ENCODE measurements at regions not wholly inside any gene's neighbourhood (a gene's known extent, or its start where the extent isn't known, plus 50 kb on each side); places are given as distances from the start of the nearest gene placed in this dataset.

DNA sequence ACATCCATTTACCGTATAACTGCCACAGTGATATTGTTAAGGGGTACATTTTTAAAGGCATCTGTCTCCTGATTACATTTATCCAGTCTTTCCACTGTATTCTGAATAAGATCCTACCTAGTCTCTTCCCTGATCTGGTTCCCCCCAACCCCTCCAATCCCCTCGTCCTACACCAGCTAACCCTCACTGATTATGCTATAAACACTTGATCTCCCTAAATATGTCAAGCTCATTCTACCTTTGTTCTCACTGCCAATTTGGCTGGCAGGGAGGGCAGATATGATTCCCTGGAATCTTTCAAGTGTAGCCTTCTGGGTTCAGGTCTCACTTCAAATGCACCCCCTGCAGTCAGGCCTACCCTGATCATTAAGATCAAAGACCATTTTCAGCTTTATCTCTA is 1379.8 kb upstream of the MIR17HG start:
- no peak overlapping the region for H3K4me3 Mint-ChIP-seq
- DNase-seq: no peak
- peaks cover 0 to 3% (median 0%) of the 10 kb centered on the region in 3 donors for H3K36me3 Mint-ChIP-seq
- peaks cover 5 to 63% (median 38%) of the 10 kb centered on the region in 6 donors for H3K9me3 Mint-ChIP-seq
- no peaks in the 10 kb centered on the region for H3K4me1 Mint-ChIP-seq
- peaks cover 0 to 1% (median 0%) of the 10 kb centered on the region in 3 donors for H3K27me3 Mint-ChIP-seq (ENCODE audit: low read depth in 3 of 3)
- H3K27ac Mint-ChIP-seq: no peak overlapping the region

DNA sequence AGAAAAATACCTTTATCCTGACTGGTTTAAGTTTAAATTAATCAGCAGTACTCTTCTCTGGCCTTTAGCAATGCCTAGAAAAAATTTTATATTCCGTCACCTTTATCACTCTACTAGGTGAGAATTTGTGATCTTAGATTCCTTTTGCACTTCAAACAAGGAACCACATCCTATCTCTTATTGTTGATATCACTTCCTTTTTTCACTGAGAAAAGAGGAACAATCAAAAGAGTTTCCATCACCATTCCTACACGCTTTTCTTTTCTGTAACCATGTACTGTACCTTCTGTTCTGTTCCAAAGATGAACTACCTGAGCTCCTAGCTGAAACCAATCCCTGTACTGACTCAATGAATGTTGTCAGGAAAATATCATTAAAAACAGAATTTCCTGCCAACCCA is 1379.0 kb upstream of the MIR17HG start:
- Mint-ChIP-seq H3K9me3 (peaks cover 5 to 61% (median 38%) of the 10 kb centered on the region in 6 donors), H3K27ac (no peak overlapping the region), H3K4me3 (no peak overlapping the region), H3K27me3 (ENCODE audit: low read depth in 3 of 3) (peaks cover 0 to 1% (median 0%) of the 10 kb centered on the region in 3 donors), H3K36me3 (peaks cover 0 to 3% (median 0%) of the 10 kb centered on the region in 3 donors), H3K4me1 (no peaks in the 10 kb centered on the region)
- DNase-seq: no peak

- H3K9me3 Mint-ChIP-seq: peaks cover 4 to 54% (median 36%) of the 10 kb centered on the region in 6 donors
- H3K36me3 Mint-ChIP-seq: peaks cover 0 to 3% (median 0%) of the 10 kb centered on the region in 3 donors
- no peaks in the 10 kb centered on the region for H3K4me1 Mint-ChIP-seq
- DNase-seq: no peak
- H3K27me3 Mint-ChIP-seq (ENCODE audit: low read depth in 3 of 3): peaks cover 0 to 1% (median 0%) of the 10 kb centered on the region in 3 donors
- H3K4me3 Mint-ChIP-seq: no peak overlapping the region
- no peak overlapping the region for H3K27ac Mint-ChIP-seq
Measured at GRCh38 chr13:89970353-89970709, 1377.2 kb upstream of the MIR17HG start.

- H3K4me3 Mint-ChIP-seq: no peak overlapping the region
- no peaks in the 10 kb centered on the region for H3K36me3 Mint-ChIP-seq
- H3K4me1 Mint-ChIP-seq: no peaks in the 10 kb centered on the region
- no peak for DNase-seq
- H3K27ac Mint-ChIP-seq: no peak overlapping the region
- no peaks in the 10 kb centered on the region for H3K27me3 Mint-ChIP-seq (ENCODE audit: low read depth in 3 of 3)
- peaks cover 0 to 25% (median 6%) of the 10 kb centered on the region in 6 donors for H3K9me3 Mint-ChIP-seq
Measured at GRCh38 chr13:89977203-89977602, 1370.3 kb upstream of the MIR17HG start.

- no peaks in the 10 kb centered on the region for H3K4me1 Mint-ChIP-seq
- no peaks in the 10 kb centered on the region for H3K27me3 Mint-ChIP-seq (ENCODE audit: low read depth in 3 of 3)
- H3K36me3 Mint-ChIP-seq: no peaks in the 10 kb centered on the region
- no peak overlapping the region for H3K4me3 Mint-ChIP-seq
- no peak for DNase-seq
- no peak overlapping the region for H3K27ac Mint-ChIP-seq
- H3K9me3 Mint-ChIP-seq: peaks cover 4 to 33% (median 6%) of the 10 kb centered on the region in 6 donors
Measured at GRCh38 chr13:89980896-89981295, 1366.6 kb upstream of the MIR17HG start.

DNA sequence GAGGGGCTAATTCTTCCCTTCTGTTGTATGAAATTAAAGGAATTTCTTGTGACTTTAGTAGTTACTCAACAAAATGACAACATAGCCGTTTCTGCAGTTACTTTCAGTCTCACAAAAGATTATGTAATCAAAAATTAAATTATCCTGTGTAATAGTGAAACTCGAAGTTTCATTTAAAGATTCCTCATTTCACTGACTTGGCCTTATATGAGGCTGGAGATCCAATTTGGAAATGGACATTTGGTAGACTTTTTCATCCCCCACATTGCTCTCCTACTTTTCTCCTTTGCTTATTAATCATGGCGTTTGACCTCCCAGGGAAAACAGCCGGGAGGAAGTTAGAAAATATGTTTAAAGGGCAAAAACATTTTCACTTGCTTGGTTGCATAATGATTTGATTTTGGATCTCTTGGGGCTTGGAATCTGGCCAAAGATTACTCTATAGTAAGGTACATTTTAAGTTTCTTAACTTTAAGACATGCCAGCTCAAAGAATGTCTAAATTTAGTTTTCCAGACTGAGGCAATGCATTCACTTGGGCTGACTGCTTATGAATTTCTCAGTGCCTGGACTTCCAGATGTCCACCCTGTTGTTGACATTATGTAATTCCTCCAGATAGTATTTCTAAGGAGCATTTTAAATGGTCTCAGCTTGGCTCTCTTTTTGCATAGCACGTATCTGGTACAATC is 1364.9 kb upstream of the MIR17HG start:
- H3K4me1 Mint-ChIP-seq: no peaks in the 10 kb centered on the region
- H3K4me3 Mint-ChIP-seq: no peak overlapping the region
- H3K36me3 Mint-ChIP-seq: no peaks in the 10 kb centered on the region
- H3K9me3 Mint-ChIP-seq: peaks cover 4 to 32% (median 6%) of the 10 kb centered on the region in 6 donors
- H3K27me3 Mint-ChIP-seq (ENCODE audit: low read depth in 3 of 3): no peaks in the 10 kb centered on the region
- no peak overlapping the region for H3K27ac Mint-ChIP-seq
- no peak for DNase-seq

- no peaks in the 10 kb centered on the region for H3K36me3 Mint-ChIP-seq
- no peak overlapping the region for H3K4me3 Mint-ChIP-seq
- peaks cover 6 to 17% (median 12%) of the 10 kb centered on the region in 6 donors for H3K9me3 Mint-ChIP-seq
- H3K4me1 Mint-ChIP-seq: no peaks in the 10 kb centered on the region
- DNase-seq: no peak
- H3K27me3 Mint-ChIP-seq (ENCODE audit: low read depth in 3 of 3): no peaks in the 10 kb centered on the region
- no peak overlapping the region for H3K27ac Mint-ChIP-seq
Measured at GRCh38 chr13:89988206-89988605, 1359.3 kb upstream of the MIR17HG start.

- no peak for DNase-seq
- no peak overlapping the region for H3K27ac Mint-ChIP-seq
Measured at GRCh38 chr13:90003566-90003965, 1343.9 kb upstream of the MIR17HG start.

GRCh38 chr13:90008707-90009149 is 1338.8 kb upstream of the MIR17HG start:
- peaks cover 0 to 4% (median 0%) of the 10 kb centered on the region in 3 donors for H3K36me3 Mint-ChIP-seq
- DNase-seq: no peak

More at GRCh38 chr13:90003566-90003965, 1343.9 kb upstream of the MIR17HG start:
- H3K4me3 Mint-ChIP-seq: no peak overlapping the region
- no peaks in the 10 kb centered on the region for H3K27me3 Mint-ChIP-seq (ENCODE audit: low read depth in 3 of 3)
- no peaks in the 10 kb centered on the region for H3K4me1 Mint-ChIP-seq
- H3K36me3 Mint-ChIP-seq: peaks cover 0 to 4% (median 0%) of the 10 kb centered on the region in 3 donors
- H3K9me3 Mint-ChIP-seq: peaks cover 5 to 48% (median 32%) of the 10 kb centered on the region in 6 donors

DNA sequence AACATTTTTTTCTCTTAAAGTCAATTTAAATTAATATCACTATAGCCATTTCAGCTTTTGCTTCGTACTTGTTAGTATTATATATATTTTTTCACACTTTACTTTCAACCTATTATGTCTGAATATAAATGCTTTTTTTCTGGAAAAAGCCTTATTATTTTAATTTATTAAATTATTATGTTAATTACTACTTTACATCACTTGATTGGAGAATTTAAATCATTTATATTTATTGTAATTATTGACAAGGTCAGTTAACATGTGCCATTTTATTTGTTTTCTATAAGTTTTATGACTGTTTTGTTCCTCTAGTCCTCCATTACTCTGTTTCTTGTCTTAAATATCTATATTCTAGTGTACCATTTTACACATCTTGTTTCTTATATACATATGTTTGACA is 1333.4 kb upstream of the MIR17HG start:
- Mint-ChIP-seq H3K27me3 (ENCODE audit: low read depth in 3 of 3) (peaks cover 0 to 2% (median 0%) of the 10 kb centered on the region in 3 donors), H3K36me3 (peaks cover 0 to 4% (median 0%) of the 10 kb centered on the region in 3 donors), H3K27ac (no peak overlapping the region), H3K4me1 (no peaks in the 10 kb centered on the region), H3K9me3 (peaks cover 0 to 40% (median 20%) of the 10 kb centered on the region in 6 donors), H3K4me3 (no peak overlapping the region)
- no peak for DNase-seq

More at GRCh38 chr13:90008707-90009149, 1338.8 kb upstream of the MIR17HG start:
- H3K4me1 Mint-ChIP-seq: no peaks in the 10 kb centered on the region
- no peak overlapping the region for H3K27ac Mint-ChIP-seq
- no peak overlapping the region for H3K4me3 Mint-ChIP-seq
- peaks cover 0 to 33% (median 17%) of the 10 kb centered on the region in 6 donors for H3K9me3 Mint-ChIP-seq
- peaks cover 0 to 2% (median 0%) of the 10 kb centered on the region in 3 donors for H3K27me3 Mint-ChIP-seq (ENCODE audit: low read depth in 3 of 3)

DNA sequence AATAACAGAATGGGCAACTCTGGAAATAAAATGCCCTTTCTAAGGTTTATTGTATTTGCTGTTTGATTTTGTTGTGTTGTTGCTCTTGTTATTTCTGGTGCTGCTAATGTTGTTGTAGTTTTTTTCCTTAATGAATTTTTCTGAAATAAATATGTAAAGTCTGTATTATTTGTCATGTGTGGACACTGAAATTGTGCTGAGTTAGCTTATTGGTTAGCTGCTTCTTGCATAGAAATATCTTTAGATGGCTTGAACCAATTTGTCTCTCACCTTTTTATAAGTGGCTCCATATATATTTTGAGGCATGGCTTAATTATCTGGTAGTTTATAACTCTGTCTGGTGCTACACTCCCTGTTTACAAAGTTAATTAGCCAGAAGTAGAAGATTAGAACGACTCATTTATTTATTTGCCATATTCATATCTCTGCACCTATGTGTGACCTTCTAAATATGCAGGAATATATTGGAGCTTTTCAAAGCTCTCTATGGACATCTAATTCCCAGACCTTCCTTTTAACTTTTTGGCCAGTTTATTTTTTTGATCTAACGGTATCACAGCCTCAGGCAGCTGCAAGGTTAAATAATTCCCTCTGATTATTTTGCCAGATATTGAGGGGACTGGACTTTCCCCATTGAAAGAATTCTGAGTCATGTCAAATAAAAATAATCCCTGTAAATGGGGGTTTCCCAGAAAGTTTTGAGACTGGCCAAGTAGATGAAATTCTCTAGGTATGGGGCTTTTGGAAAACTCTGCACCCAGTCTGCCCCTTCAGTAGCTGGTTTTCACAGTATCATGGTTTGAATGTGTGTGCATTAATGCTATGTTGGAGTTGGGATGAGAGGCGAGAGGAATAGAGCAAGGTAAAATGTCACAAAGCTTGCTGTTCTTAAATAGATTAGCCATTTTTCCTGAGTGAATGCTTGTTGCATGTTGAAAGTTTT is 1331.7 kb upstream of the MIR17HG start:
- DNase-seq: no peak
- Mint-ChIP-seq H3K4me1 (no peaks in the 10 kb centered on the region), H3K36me3 (peaks cover 0 to 5% (median 4%) of the 10 kb centered on the region in 3 donors), H3K27me3 (ENCODE audit: low read depth in 3 of 3) (no peaks in the 10 kb centered on the region), H3K9me3 (peaks cover 4 to 43% (median 15%) of the 10 kb centered on the region in 6 donors), H3K4me3 (no peak overlapping the region), H3K27ac (no peak overlapping the region)

GRCh38 chr13:90016688-90017087 is 1330.8 kb upstream of the MIR17HG start:
- H3K36me3 Mint-ChIP-seq: peaks cover 0 to 5% (median 4%) of the 10 kb centered on the region in 3 donors
- H3K27ac Mint-ChIP-seq: no peak overlapping the region
- H3K9me3 Mint-ChIP-seq: peaks cover 5 to 44% (median 15%) of the 10 kb centered on the region in 6 donors
- no peaks in the 10 kb centered on the region for H3K27me3 Mint-ChIP-seq (ENCODE audit: low read depth in 3 of 3)
- no peaks in the 10 kb centered on the region for H3K4me1 Mint-ChIP-seq
- no peak for DNase-seq
- H3K4me3 Mint-ChIP-seq: no peak overlapping the region

- Mint-ChIP-seq H3K4me1 (no peaks in the 10 kb centered on the region), H3K9me3 (peaks cover 6 to 33% (median 14%) of the 10 kb centered on the region in 6 donors)
- DNase-seq: no peak
Measured at GRCh38 chr13:90020536-90021070, 1326.9 kb upstream of the MIR17HG start.

More at GRCh38 chr13:90020536-90021070, 1326.9 kb upstream of the MIR17HG start:
- H3K36me3 Mint-ChIP-seq: peaks cover 0 to 5% (median under 1%) of the 10 kb centered on the region in 3 donors
- H3K27me3 Mint-ChIP-seq (ENCODE audit: low read depth in 3 of 3): no peaks in the 10 kb centered on the region
- H3K27ac Mint-ChIP-seq: no peak overlapping the region
- H3K4me3 Mint-ChIP-seq: no peak overlapping the region

All from immature natural killer cell (primary cell).